Endothelial cell of umbilical vein (primary cell): ENCODE measurements at regions not wholly inside any gene's neighbourhood (a gene's known extent, or its start where the extent isn't known, plus 50 kb on each side); places are given as distances from the start of the nearest gene placed in this dataset.

Experiments
- BruUV-seq: library from RNA; stranded (reverse); fragments of 400-500 nt; replicated peaks from 2 replicates; lab custom pipeline; 2021; lab: Mats Ljungman, UMichigan
- CTCF ChIA-PET: fragments of 300-600, 350-600 bp; sonication (Branson Sonifier 250); formaldehyde crosslinking; loops from one replicate; lab custom pipeline; 2021; ENCODE audit warnings: antibody characterized with exemption, inconsistent platforms; lab: Charles Lee
- POLR2A ChIA-PET: fragments of 300-600, 350-600 bp; sonication (Branson Sonifier 250); formaldehyde crosslinking; loops from one replicate; lab custom pipeline; 2021; ENCODE audit warnings: antibody characterized with exemption, inconsistent platforms; lab: Charles Lee
- DNase-seq: peaks from one replicate; pipeline ENCODE4 v3.0.0-alpha.2; 2011; ENCODE audit warnings: low read depth, low spot score
- FAIRE-seq: peaks from 2 replicates; lab custom pipeline; 2011; peaks lifted over from hg19 to GRCh38; lab: Jason Lieb, UNC
- H2AFZ ChIP-seq: 2 replicates; pipeline ENCODE4 v1.6.0; 2012; ENCODE audit warnings: low read depth, low read length, control low read depth, inconsistent platforms
- H3K27ac ChIP-seq: 2 replicates; pipeline ENCODE4 v1.5.1; 2011; ENCODE audit warnings: low read depth, mild to moderate bottlenecking, control low read depth, low read length, moderate library complexity; ENCODE audit not compliant: insufficient read depth
- H3K27me3 ChIP-seq, 2 experiments: 2 replicates each; pipeline versions ENCODE4 v1.6.0 to v1.6.1; 2011; ENCODE audit warnings: low read length in 2 of 2, mixed read lengths in 1 of 2; ENCODE audit not compliant: control insufficient read depth in 2 of 2, insufficient read depth in 2 of 2
- H3K36me3 ChIP-seq, 2 experiments: 2 replicates in 1 of 2; 3 replicates in 1 of 2; pipeline ENCODE4 v1.5.1; 2011; ENCODE audit warnings: low read length in 2 of 2, mild to moderate bottlenecking in 1 of 2, moderate library complexity in 1 of 2; ENCODE audit not compliant: control insufficient read depth in 2 of 2, insufficient read depth in 2 of 2; ENCODE audit errors: extremely low read depth in 1 of 2
- H3K4me1 ChIP-seq: 3 replicates; pipeline ENCODE4 v1.5.1; 2011; ENCODE audit warnings: mild to moderate bottlenecking, low read length; ENCODE audit not compliant: control insufficient read depth, insufficient read depth; ENCODE audit errors: extremely low read depth
- H3K4me2 ChIP-seq: 2 replicates; pipeline ENCODE4 v1.6.1; 2011; ENCODE audit warnings: low read length, control low read depth, mixed read lengths; ENCODE audit not compliant: insufficient read depth
- H3K4me3 ChIP-seq, 3 experiments: fragments of 200-600 bp in 1 of 3; sonication (generic), shearing (Covaris generic) in 1 of 3; replicated peaks in 1 of 3; 2 replicates each; pipeline ENCODE4 v1.5.1; 2011 to 2016; ENCODE audit warnings: control low read depth in 3 of 3, low read length in 3 of 3, mild to moderate bottlenecking in 2 of 3, inconsistent platforms in 1 of 3, low read depth in 1 of 3, moderate library complexity in 1 of 3; ENCODE audit not compliant: insufficient read depth in 1 of 3
- H3K79me2 ChIP-seq: 2 replicates; pipeline ENCODE4 v1.6.0; 2012; ENCODE audit warnings: low read length, inconsistent platforms; ENCODE audit not compliant: control insufficient read depth, insufficient read depth
- H3K9ac ChIP-seq: replicated peaks from 2 replicates; pipeline ENCODE3; 2011; ENCODE audit warnings: low read length, control low read depth; ENCODE audit not compliant: insufficient read depth; ENCODE audit errors: extremely low read depth
- H3K9me1 ChIP-seq: replicated peaks from 3 replicates; pipeline ENCODE4 v1.6.0; 2011; ENCODE audit warnings: mild to moderate bottlenecking, low read length; ENCODE audit not compliant: control insufficient read depth, insufficient read depth; ENCODE audit errors: extremely low read depth
- H3K9me3 ChIP-seq: replicated peaks from 2 replicates; pipeline ENCODE4 v1.5.1; 2012; ENCODE audit warnings: low read length, inconsistent platforms; ENCODE audit not compliant: control insufficient read depth, insufficient read depth
- H4K20me1 ChIP-seq: replicated peaks from 2 replicates; pipeline ENCODE3; 2011; ENCODE audit warnings: mild to moderate bottlenecking, low read length; ENCODE audit not compliant: control insufficient read depth, insufficient read depth; ENCODE audit errors: extremely low read depth
- CTCF ChIP-seq, 2 donors: IDR thresholded peaks; 1 replicate in 1 of 2; 2 replicates in 1 of 2; pipeline ENCODE4 v1.5.1; 2011; ENCODE audit warnings: low read length in 2 of 2, mild to moderate bottlenecking in 2 of 2, moderate library complexity in 2 of 2, control low read depth in 1 of 2, inconsistent platforms in 1 of 2, low read depth in 1 of 2; ENCODE audit not compliant: insufficient read depth in 1 of 2; ENCODE audit errors: extremely low read depth in 1 of 2
- EZH2 ChIP-seq: IDR thresholded peaks from 2 replicates; pipeline ENCODE4 v1.6.1; 2012; ENCODE audit warnings: borderline replicate concordance, low read depth, mild to moderate bottlenecking, moderate library complexity, low read length, inconsistent platforms; ENCODE audit not compliant: severe bottlenecking
- FOS ChIP-seq: IDR thresholded peaks from 2 replicates; pipeline ENCODE4 v1.6.1; 2011; ENCODE audit warnings: mild to moderate bottlenecking, low read length, moderate library complexity, borderline replicate concordance; ENCODE audit not compliant: insufficient read depth
- GATA2 ChIP-seq: IDR thresholded peaks from 2 replicates; pipeline ENCODE4 v1.7.0; 2011; ENCODE audit warnings: low read depth, mild to moderate bottlenecking, moderate library complexity, mixed read lengths, low read length; ENCODE audit not compliant: insufficient read length, insufficient read depth
- JUN ChIP-seq: IDR thresholded peaks from 2 replicates; pipeline ENCODE4 v1.6.1; 2011; ENCODE audit warnings: borderline replicate concordance, low read depth; ENCODE audit not compliant: insufficient read length, insufficient read depth
- MAX ChIP-seq: IDR thresholded peaks from 2 replicates; pipeline ENCODE4 v1.6.1; 2011; ENCODE audit not compliant: insufficient read depth, insufficient read length
- MYC ChIP-seq: IDR thresholded peaks from one replicate; pipeline ENCODE4 v1.6.1; 2011; ENCODE audit warnings: mild to moderate bottlenecking, low read depth, low read length
- POLR2A ChIP-seq: IDR thresholded peaks from 2 replicates; pipeline ENCODE4 v1.6.1; 2012; ENCODE audit warnings: low read depth, mild to moderate bottlenecking, control low read depth, low read length
- POLR2AphosphoS5 ChIP-seq: IDR thresholded peaks from 2 replicates; pipeline ENCODE4 v1.6.1; 2012; ENCODE audit warnings: low read depth, mild to moderate bottlenecking, control low read depth, low read length, moderate library complexity; ENCODE audit not compliant: insufficient read depth
- dilution Hi-C: fragments of 300-500 bp; cut with MboI; formaldehyde crosslinking; loops from one replicate; pipeline ENCODE4 v1.15.0; 2019; ENCODE audit warnings: low sequenced_read_pairs; ENCODE audit not compliant: extremely low pct_ligation_motif_present
- intact Hi-C: fragments of 100-400 bp; cut with micrococcal nuclease; formaldehyde crosslinking; loops from one replicate; pipeline ENCODE4 v1.10.0; 2022

GRCh38 chr6:11328613-11329247 is 96.3 kb upstream of the NEDD9 start:
- Histone ChIP-seq H3K9me3 (no peaks in the 10 kb centered on the region), H3K4me2 (no peak overlapping the region), H3K36me3 (no peaks in the 10 kb centered on the region), H3K9ac (no peak overlapping the region), H4K20me1 (no peaks in the 10 kb centered on the region), H3K4me1 (peaks cover 3% of the 10 kb centered on the region), H3K4me3 (no peak overlapping the region), H3K27me3 (no peaks in the 10 kb centered on the region), H2AFZ (no peak overlapping the region), H3K9me1 (no peaks in the 10 kb centered on the region), H3K79me2 (no peaks in the 10 kb centered on the region), H3K27ac (no peak overlapping the region)
- BruUV-seq = no TSS peak
- intact Hi-C loops = no loop called here
- DNase-seq (no peak), FAIRE-seq (no peak)
- ChIA-PET POLR2A (no interaction called here), CTCF (no interaction called here)
- dilution Hi-C loops = no loop called here
- no peak for TF ChIP-seq JUN
- TF ChIP-seq POLR2AphosphoS5 = no peak

GRCh38 chr6:11327961-11328360 is 95.5 kb upstream of the NEDD9 start:
- ChIA-PET POLR2A (no interaction called here), CTCF (no interaction called here)
- H3K9me1 ChIP-seq = no peaks in the 10 kb centered on the region
- H2AFZ ChIP-seq = no peak overlapping the region
- no peak overlapping the region for H3K4me2 ChIP-seq
- H3K9me3 ChIP-seq = no peaks in the 10 kb centered on the region
- intact Hi-C loops (no loop called here), dilution Hi-C loops (no loop called here)
- H3K36me3 ChIP-seq = no peaks in the 10 kb centered on the region
- H3K4me3 ChIP-seq = no peak overlapping the region
- BruUV-seq = no TSS peak
- H3K9ac ChIP-seq = no peak overlapping the region
- H4K20me1 ChIP-seq = no peaks in the 10 kb centered on the region
- no peak for FAIRE-seq
- no peaks in the 10 kb centered on the region for H3K79me2 ChIP-seq
- peaks cover 3% of the 10 kb centered on the region for H3K4me1 ChIP-seq
- no peaks in the 10 kb centered on the region for H3K27me3 ChIP-seq
- no peak for DNase-seq
- H3K27ac ChIP-seq = no peak overlapping the region
- TF ChIP-seq MAX = no peak
- no peak for TF ChIP-seq EZH2
- no peak for TF ChIP-seq CTCF (IDR thresholded peaks at IDR 0.05; ENCODE audit: extremely low read depth in 1 of 2, insufficient read depth in 1 of 2, low read depth in 1 of 2, low read length in 2 of 2)
- TF ChIP-seq JUN = no peak
- TF ChIP-seq GATA2 = no peak
- TF ChIP-seq POLR2A = no peak
- TF ChIP-seq POLR2AphosphoS5 = no peak
- no peak for TF ChIP-seq FOS
- no peak for TF ChIP-seq MYC
